HepG2 (cell line): ENCODE measurements at regions not wholly inside any gene's neighbourhood (a gene's known extent, or its start where the extent isn't known, plus 50 kb on each side); places are given as distances from the start of the nearest gene placed in this dataset.

Experiments used
- KAT8 ChIP-seq: IDR thresholded peaks from 2 replicates; pipeline ENCODE4 v1.6.1; 2016; ENCODE audit warnings: missing genetic modification reagents, missing compliant biosample characterization
- MYPOP ChIP-seq: sonication (generic); formaldehyde crosslinking; IDR thresholded peaks from 2 replicates; pipeline ENCODE4 v1.8.1; 2023; ENCODE audit warnings: mild to moderate bottlenecking, moderate library complexity, missing genetic modification reagents
- POLR2A ChIP-seq, 2 experiments: IDR thresholded peaks; 2 replicates each; pipeline ENCODE4 v1.6.1; 2011; ENCODE audit warnings: low read depth in 2 of 2, low read length in 2 of 2, mild to moderate bottlenecking in 1 of 2, moderate library complexity in 1 of 2; ENCODE audit not compliant: insufficient read depth in 1 of 2
- POLR2AphosphoS5 ChIP-seq: IDR thresholded peaks from 2 replicates; pipeline ENCODE4 v1.6.1; 2012; ENCODE audit warnings: low read depth, low read length
- ZNF224 ChIP-seq: sonication (generic); formaldehyde crosslinking; IDR thresholded peaks from 2 replicates; pipeline ENCODE4 v1.5.0; 2020; ENCODE audit warnings: mild to moderate bottlenecking, missing genetic modification reagents
- ZNF589 ChIP-seq: sonication (generic); formaldehyde crosslinking; conservative IDR thresholded peaks from 2 replicates; pipeline ENCODE4 v1.8.0; 2022; ENCODE audit warnings: mild to moderate bottlenecking, moderate library complexity, missing genetic modification reagents
- TF ChIP-seq, protein P1 (sequence below): sonication (generic); formaldehyde crosslinking; IDR thresholded peaks from 2 replicates; pipeline ENCODE4 v1.4.0; 2020; ENCODE audit warnings: missing genetic modification reagents
- TF ChIP-seq, protein P2 (sequence below): sonication (generic); formaldehyde crosslinking; IDR thresholded peaks from 2 replicates; pipeline ENCODE4 v1.5.0; 2020; ENCODE audit warnings: mild to moderate bottlenecking, missing genetic modification reagents, moderate library complexity

DNA sequence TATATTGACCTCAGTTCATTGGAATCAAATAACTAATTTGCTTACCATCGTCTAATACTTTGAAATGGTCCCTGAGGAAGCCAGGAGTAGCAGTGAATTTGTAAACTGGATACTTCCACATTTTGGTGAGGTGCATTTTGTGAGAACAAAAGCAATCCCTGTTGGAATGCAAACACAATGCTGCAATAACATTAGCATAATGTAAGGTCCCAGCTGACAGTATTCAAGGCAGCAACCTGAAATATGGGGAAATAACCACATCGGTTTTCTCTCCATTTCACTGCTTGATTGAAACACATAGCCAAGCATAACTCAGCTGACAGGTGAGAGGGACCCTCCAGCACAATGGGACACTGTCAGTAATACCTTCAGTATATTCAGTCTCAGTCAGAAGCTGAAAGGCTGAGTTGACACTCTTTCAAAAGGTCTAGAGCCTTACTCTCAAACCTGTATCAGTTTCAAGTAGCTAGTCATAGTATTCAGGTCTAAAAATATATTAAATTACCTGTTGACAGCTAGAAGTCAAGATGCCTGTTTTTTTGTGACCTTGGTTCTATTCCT, 1311.9 kb upstream of the NRXN1 start:
- TF ChIP-seq, protein P1, sequence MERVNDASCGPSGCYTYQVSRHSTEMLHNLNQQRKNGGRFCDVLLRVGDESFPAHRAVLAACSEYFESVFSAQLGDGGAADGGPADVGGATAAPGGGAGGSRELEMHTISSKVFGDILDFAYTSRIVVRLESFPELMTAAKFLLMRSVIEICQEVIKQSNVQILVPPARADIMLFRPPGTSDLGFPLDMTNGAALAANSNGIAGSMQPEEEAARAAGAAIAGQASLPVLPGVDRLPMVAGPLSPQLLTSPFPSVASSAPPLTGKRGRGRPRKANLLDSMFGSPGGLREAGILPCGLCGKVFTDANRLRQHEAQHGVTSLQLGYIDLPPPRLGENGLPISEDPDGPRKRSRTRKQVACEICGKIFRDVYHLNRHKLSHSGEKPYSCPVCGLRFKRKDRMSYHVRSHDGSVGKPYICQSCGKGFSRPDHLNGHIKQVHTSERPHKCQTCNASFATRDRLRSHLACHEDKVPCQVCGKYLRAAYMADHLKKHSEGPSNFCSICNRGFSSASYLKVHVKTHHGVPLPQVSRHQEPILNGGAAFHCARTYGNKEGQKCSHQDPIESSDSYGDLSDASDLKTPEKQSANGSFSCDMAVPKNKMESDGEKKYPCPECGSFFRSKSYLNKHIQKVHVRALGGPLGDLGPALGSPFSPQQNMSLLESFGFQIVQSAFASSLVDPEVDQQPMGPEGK (CRISPR knock-in tag), result no peak
- no peak for TF ChIP-seq ZNF589 (CRISPR knock-in tag)
- TF ChIP-seq KAT8 (CRISPR knock-in tag), result no peak
- TF ChIP-seq POLR2AphosphoS5, result no peak
- TF ChIP-seq MYPOP (CRISPR knock-in tag), result no peak
- TF ChIP-seq, protein P2, sequence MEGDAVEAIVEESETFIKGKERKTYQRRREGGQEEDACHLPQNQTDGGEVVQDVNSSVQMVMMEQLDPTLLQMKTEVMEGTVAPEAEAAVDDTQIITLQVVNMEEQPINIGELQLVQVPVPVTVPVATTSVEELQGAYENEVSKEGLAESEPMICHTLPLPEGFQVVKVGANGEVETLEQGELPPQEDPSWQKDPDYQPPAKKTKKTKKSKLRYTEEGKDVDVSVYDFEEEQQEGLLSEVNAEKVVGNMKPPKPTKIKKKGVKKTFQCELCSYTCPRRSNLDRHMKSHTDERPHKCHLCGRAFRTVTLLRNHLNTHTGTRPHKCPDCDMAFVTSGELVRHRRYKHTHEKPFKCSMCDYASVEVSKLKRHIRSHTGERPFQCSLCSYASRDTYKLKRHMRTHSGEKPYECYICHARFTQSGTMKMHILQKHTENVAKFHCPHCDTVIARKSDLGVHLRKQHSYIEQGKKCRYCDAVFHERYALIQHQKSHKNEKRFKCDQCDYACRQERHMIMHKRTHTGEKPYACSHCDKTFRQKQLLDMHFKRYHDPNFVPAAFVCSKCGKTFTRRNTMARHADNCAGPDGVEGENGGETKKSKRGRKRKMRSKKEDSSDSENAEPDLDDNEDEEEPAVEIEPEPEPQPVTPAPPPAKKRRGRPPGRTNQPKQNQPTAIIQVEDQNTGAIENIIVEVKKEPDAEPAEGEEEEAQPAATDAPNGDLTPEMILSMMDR, result no peak
- no peak for TF ChIP-seq POLR2A (IDR thresholded peaks at IDR 0.05; ENCODE audit: insufficient read depth in 1 of 2, low read depth in 2 of 2, low read length in 2 of 2)
- no peak for TF ChIP-seq ZNF224 (CRISPR knock-in tag)
